ENCODE measurements at regions not wholly inside any gene's neighbourhood (a gene's known extent, or its start where the extent isn't known, plus 50 kb on each side); places are given as distances from the start of the nearest gene placed in this dataset.

DNA sequence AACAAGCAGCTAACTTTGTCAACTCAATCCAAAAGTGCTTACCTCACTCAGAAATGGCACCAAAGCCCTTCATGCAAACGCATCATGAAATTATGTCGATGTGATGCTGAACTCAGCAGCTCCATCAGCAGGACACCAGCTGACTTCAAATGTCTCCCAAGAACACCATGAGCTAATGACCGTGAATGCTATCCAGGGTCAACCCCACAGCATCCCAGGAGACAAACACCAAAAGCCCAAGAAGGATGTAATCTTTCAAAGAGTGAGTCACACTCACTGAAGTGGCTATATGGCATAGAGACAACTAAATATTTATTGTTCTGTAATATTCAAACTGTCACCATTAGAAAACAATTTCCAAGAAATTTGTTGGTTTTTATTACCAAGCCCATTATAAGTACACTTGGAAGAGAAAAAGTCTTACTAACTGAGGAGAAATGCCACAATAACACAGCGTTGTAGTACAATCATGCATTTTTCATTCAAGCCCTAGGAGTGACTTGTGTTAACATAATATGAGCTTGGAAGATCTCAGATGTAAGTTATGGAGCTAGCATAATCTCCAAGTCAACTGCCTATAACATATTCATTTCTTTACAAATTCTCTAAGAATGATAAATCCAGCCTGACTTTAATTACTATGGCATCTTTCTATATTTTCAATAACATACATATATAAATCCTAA lies 165.0 kb upstream of the CCDC68 start:
- Mint-ChIP-seq H3K36me3 (ENCODE audit: unreplicated experiment) (no peaks in the 10 kb centered on the region), H3K27ac (ENCODE audit: unreplicated experiment) (no peak overlapping the region), H3K9me3 (ENCODE audit: unreplicated experiment) (no peaks in the 10 kb centered on the region), H3K4me3 (ENCODE audit: unreplicated experiment) (no peak overlapping the region), H3K4me1 (ENCODE audit: low read depth, unreplicated experiment) (no peaks in the 10 kb centered on the region), H3K27me3 (ENCODE audit: unreplicated experiment) (no peaks in the 10 kb centered on the region)
- no peak for DNase-seq
- no peak for TF ChIP-seq CTCF (IDR thresholded peaks at IDR 0.05; ENCODE audit: partially characterized antibody, unreplicated experiment)

- Mint-ChIP-seq H3K36me3 (ENCODE audit: unreplicated experiment) (no peaks in the 10 kb centered on the region), H3K9me3 (ENCODE audit: unreplicated experiment) (no peaks in the 10 kb centered on the region), H3K27me3 (ENCODE audit: unreplicated experiment) (no peaks in the 10 kb centered on the region), H3K4me1 (ENCODE audit: low read depth, unreplicated experiment) (no peaks in the 10 kb centered on the region), H3K27ac (ENCODE audit: unreplicated experiment) (no peak overlapping the region), H3K4me3 (ENCODE audit: unreplicated experiment) (no peak overlapping the region)
- TF ChIP-seq CTCF (IDR thresholded peaks at IDR 0.05; ENCODE audit: partially characterized antibody, unreplicated experiment): no peak
- DNase-seq: no peak
Measured at GRCh38 chr18:55123361-55123760, 164.1 kb upstream of the CCDC68 start.

GRCh38 chr18:55121397-55122170 lies 162.3 kb upstream of the CCDC68 start:
- DNase-seq: no peak
- Mint-ChIP-seq H3K4me1 (ENCODE audit: low read depth, unreplicated experiment) (no peaks in the 10 kb centered on the region), H3K4me3 (ENCODE audit: unreplicated experiment) (no peak overlapping the region), H3K36me3 (ENCODE audit: unreplicated experiment) (no peaks in the 10 kb centered on the region), H3K27ac (ENCODE audit: unreplicated experiment) (no peak overlapping the region), H3K27me3 (ENCODE audit: unreplicated experiment) (no peaks in the 10 kb centered on the region), H3K9me3 (ENCODE audit: unreplicated experiment) (no peaks in the 10 kb centered on the region)
- TF ChIP-seq CTCF (IDR thresholded peaks at IDR 0.05; ENCODE audit: partially characterized antibody, unreplicated experiment): no peak

DNA sequence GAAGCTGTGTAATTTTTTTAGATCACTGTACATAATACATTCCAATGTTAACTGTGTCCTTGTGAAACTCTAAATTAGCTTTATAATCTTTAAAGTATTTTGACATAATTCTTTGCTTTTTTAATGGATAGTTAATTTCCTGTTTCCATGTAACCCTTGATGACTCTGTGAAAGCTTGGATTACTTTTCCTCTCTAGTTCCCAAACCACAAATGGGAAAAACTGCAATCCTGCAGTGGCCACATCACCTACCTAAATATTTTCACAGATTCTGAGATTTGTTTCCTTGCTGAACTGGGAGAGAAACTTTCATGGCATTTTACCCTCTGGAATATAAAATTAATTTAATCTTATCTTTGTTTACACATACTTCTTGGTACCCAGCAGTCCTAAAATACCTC lies 161.6 kb upstream of the CCDC68 start:
- H3K4me3 Mint-ChIP-seq (ENCODE audit: unreplicated experiment): no peak overlapping the region
- no peaks in the 10 kb centered on the region for H3K27me3 Mint-ChIP-seq (ENCODE audit: unreplicated experiment)
- no peak for TF ChIP-seq CTCF (IDR thresholded peaks at IDR 0.05; ENCODE audit: partially characterized antibody, unreplicated experiment)
- H3K4me1 Mint-ChIP-seq (ENCODE audit: low read depth, unreplicated experiment): no peaks in the 10 kb centered on the region
- DNase-seq: no peak
- no peaks in the 10 kb centered on the region for H3K36me3 Mint-ChIP-seq (ENCODE audit: unreplicated experiment)
- no peaks in the 10 kb centered on the region for H3K9me3 Mint-ChIP-seq (ENCODE audit: unreplicated experiment)
- H3K27ac Mint-ChIP-seq (ENCODE audit: unreplicated experiment): no peak overlapping the region

DNA sequence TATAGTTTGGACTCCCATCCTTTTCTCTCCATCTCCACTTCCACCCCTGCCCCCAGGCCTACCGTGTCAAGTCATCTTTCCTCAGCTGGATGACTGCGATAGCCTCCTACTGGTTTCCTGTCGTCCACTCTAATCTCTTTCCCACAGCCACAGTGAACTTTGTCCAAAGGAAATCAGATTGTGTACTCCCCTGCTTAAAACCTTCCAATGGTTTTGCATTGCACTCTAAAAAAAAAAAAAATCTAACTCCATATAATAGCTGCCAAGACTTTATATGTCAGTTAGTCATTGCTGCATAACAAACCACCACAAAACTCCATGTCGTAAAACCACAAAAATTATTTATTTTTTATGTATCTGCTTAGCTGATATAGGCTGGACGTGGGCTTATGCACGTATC lies 160.2 kb upstream of the CCDC68 start:
- no peak for TF ChIP-seq CTCF (IDR thresholded peaks at IDR 0.05; ENCODE audit: partially characterized antibody, unreplicated experiment)
- Mint-ChIP-seq H3K4me1 (ENCODE audit: low read depth, unreplicated experiment) (no peaks in the 10 kb centered on the region), H3K27me3 (ENCODE audit: unreplicated experiment) (no peaks in the 10 kb centered on the region), H3K4me3 (ENCODE audit: unreplicated experiment) (no peak overlapping the region), H3K9me3 (ENCODE audit: unreplicated experiment) (no peaks in the 10 kb centered on the region), H3K36me3 (ENCODE audit: unreplicated experiment) (no peaks in the 10 kb centered on the region), H3K27ac (ENCODE audit: unreplicated experiment) (no peak overlapping the region)
- DNase-seq: no peak
